GM23248 (cell line): ENCODE measurements at regions not wholly inside any gene's neighbourhood (a gene's known extent, or its start where the extent isn't known, plus 50 kb on each side); places are given as distances from the start of the nearest gene placed in this dataset.

Experiments used
- EZH2 ChIP-seq: fragments of 200-600 bp; sonication (generic); IDR thresholded peaks from 2 replicates; pipeline ENCODE4 v1.6.1; 2018; ENCODE audit warnings: antibody characterized with exemption, mild to moderate bottlenecking; ENCODE audit not compliant: insufficient read depth, poor library complexity, severe bottlenecking
- EZH2phosphoT487 ChIP-seq: fragments of 200-600 bp; sonication (generic); IDR thresholded peaks from 2 replicates; pipeline ENCODE4 v1.6.1; 2018; ENCODE audit warnings: antibody characterized with exemption, moderate library complexity, mild to moderate bottlenecking, low read depth; ENCODE audit not compliant: insufficient read depth

DNA sequence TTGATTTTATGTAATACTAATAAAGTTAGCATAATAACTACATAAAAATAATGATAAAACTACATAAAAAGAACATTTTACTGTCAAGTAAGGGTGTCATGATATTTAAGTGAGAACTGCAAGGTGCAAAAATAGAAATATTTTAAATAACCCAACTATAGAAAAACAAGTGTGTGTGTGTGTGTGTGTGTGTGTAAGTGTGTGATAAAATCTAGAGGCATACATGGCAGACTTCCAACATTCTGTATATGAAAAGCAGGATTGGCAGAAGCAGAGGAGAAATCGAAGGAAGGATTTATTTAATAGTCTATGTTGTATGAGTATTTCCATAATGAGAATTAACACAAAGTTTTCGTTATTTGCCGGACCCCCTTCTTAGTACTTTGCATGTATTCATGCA, 334.1 kb downstream of the KCNJ2 start:
- no peak for TF ChIP-seq EZH2phosphoT487
- TF ChIP-seq EZH2: no peak
